NAMALWA (cell line): ENCODE measurements at regions not wholly inside any gene's neighbourhood (a gene's known extent, or its start where the extent isn't known, plus 50 kb on each side); places are given as distances from the start of the nearest gene placed in this dataset.
"Not testable (repeated sequence)": the region's sequence is repeated elsewhere in the genome, so short reads cannot be mapped to it uniquely, and the experiment has no call there.

Experiments used
- DNase-seq: peaks from one replicate; pipeline ENCODE4 v3.0.0-alpha.2; 2015; ENCODE audit warnings: low spot score

- DNase-seq: no peak
These were observed 52.7 kb downstream of the COL6A6 start for GRCh38 chr3:130569461-130570365.

- DNase-seq: no peak
These were observed 55.8 kb downstream of the COL6A6 start for GRCh38 chr3:130572769-130573168.

- no peak for DNase-seq
These were observed 59.6 kb downstream of the COL6A6 start for GRCh38 chr3:130576375-130577266.

GRCh38 chr3:130582457-130583153, 65.6 kb downstream of the COL6A6 start:
- DNase-seq: no peak

- DNase-seq: not testable (repeated sequence)
These were observed 77.8 kb downstream of the COL6A6 start for GRCh38 chr3:130594749-130595148.

- no peak for DNase-seq
These were observed 79.5 kb downstream of the COL6A6 start for GRCh38 chr3:130596484-130596883.

GRCh38 chr3:130601442-130601971, 84.5 kb downstream of the COL6A6 start:
- no peak for DNase-seq

GRCh38 chr3:130604806-130605205, 87.8 kb downstream of the COL6A6 start:
- DNase-seq: peak; percentile 34

GRCh38 chr3:130606336-130606735, 89.4 kb downstream of the COL6A6 start:
- no peak for DNase-seq

GRCh38 chr3:130607553-130608154, 90.7 kb downstream of the COL6A6 start:
- no peak for DNase-seq

GRCh38 chr3:130609166-130609979, 92.4 kb downstream of the COL6A6 start:
- DNase-seq: no peak

- DNase-seq: no peak
These were observed 102.2 kb downstream of the COL6A6 start for GRCh38 chr3:130619196-130619595.

- no peak for DNase-seq
These were observed 104.8 kb downstream of the COL6A6 start for GRCh38 chr3:130621824-130622223.

GRCh38 chr3:130626049-130626448, 109.1 kb downstream of the COL6A6 start:
- no peak for DNase-seq

- no peak for DNase-seq
These were observed 110.3 kb downstream of the COL6A6 start for GRCh38 chr3:130627143-130627855.

- no peak for DNase-seq
These were observed 110.9 kb downstream of the COL6A6 start for GRCh38 chr3:130627882-130628281.
